Calu3 (cell line): ENCODE measurements at regions not wholly inside any gene's neighbourhood (a gene's known extent, or its start where the extent isn't known, plus 50 kb on each side); places are given as distances from the start of the nearest gene placed in this dataset.

Source experiments
- BruUV-seq: library from RNA; stranded (reverse); fragments of 400-500 nt; replicated peaks from 2 replicates; lab custom pipeline; 2021; lab: Mats Ljungman, UMichigan
- CTCF ChIA-PET: fragments of 300-600 bp; sonication (Branson Sonifier 250); formaldehyde crosslinking; loops from one replicate; lab custom pipeline; 2022; ENCODE audit warnings: antibody characterized with exemption; lab: Charles Lee
- DNase-seq: peaks from one replicate; pipeline ENCODE4 v3.0.0; 2022
- H3K27ac Mint-ChIP-seq: one replicate; pipeline ENCODE4 v1.8.0; 2022; ENCODE audit warnings: mixed read lengths; ENCODE audit not compliant: unreplicated experiment
- H3K27me3 Mint-ChIP-seq: one replicate; pipeline ENCODE4 v1.8.0; 2022; ENCODE audit warnings: mixed read lengths; ENCODE audit not compliant: unreplicated experiment
- H3K36me3 Mint-ChIP-seq: one replicate; pipeline ENCODE4 v1.8.0; 2022; ENCODE audit warnings: mild to moderate bottlenecking, moderate library complexity, mixed read lengths; ENCODE audit not compliant: insufficient read depth, unreplicated experiment
- H3K4me1 Mint-ChIP-seq: one replicate; pipeline ENCODE4 v1.8.0; 2022; ENCODE audit warnings: mild to moderate bottlenecking, low read depth, mixed read lengths; ENCODE audit not compliant: unreplicated experiment
- H3K4me3 Mint-ChIP-seq: one replicate; pipeline ENCODE4 v1.8.0; 2022; ENCODE audit warnings: mild to moderate bottlenecking, low read depth, moderate library complexity, mixed read lengths; ENCODE audit not compliant: unreplicated experiment
- H3K9me3 Mint-ChIP-seq: one replicate; pipeline ENCODE4 v1.8.0; 2022; ENCODE audit warnings: low read depth, mixed read lengths; ENCODE audit not compliant: unreplicated experiment
- CTCF ChIP-seq: fragments of 200-600 bp; IDR thresholded peaks from one replicate; pipeline ENCODE4 v1.8.0; 2022; ENCODE audit warnings: antibody characterized with exemption; ENCODE audit not compliant: unreplicated experiment
- intact Hi-C: fragments of 100-400 bp; cut with micrococcal nuclease; formaldehyde crosslinking; loops from one replicate; pipeline ENCODE4 v1.10.0; 2022; ENCODE audit not compliant: unreplicated experiment

- TF ChIP-seq CTCF, result no peak
- CTCF ChIA-PET, result no interaction called here
- DNase-seq, result no peak
- intact Hi-C loops, result no loop called here
- Mint-ChIP-seq H3K27ac (no peak overlapping the region), H3K4me1 (no peaks in the 10 kb centered on the region), H3K9me3 (no peaks in the 10 kb centered on the region), H3K4me3 (no peak overlapping the region), H3K27me3 (no peaks in the 10 kb centered on the region), H3K36me3 (peaks cover 4% of the 10 kb centered on the region)
- no TSS peak for BruUV-seq
Observed at GRCh38 chr1:2962061-2962460, 59.2 kb upstream of the ACTRT2 start.

GRCh38 chr1:2962541-2962940 lies 58.7 kb upstream of the ACTRT2 start:
- TF ChIP-seq CTCF, result no peak
- no peaks in the 10 kb centered on the region for H3K4me1 Mint-ChIP-seq
- no peaks in the 10 kb centered on the region for H3K9me3 Mint-ChIP-seq
- no peaks in the 10 kb centered on the region for H3K27me3 Mint-ChIP-seq
- intact Hi-C loops, result no loop called here
- H3K4me3 Mint-ChIP-seq, result no peak overlapping the region
- peaks cover 4% of the 10 kb centered on the region for H3K36me3 Mint-ChIP-seq
- CTCF ChIA-PET, result no interaction called here
- H3K27ac Mint-ChIP-seq, result no peak overlapping the region
- BruUV-seq, result no TSS peak
- no peak for DNase-seq

- BruUV-seq, result no TSS peak
- no peak for TF ChIP-seq CTCF
- no peaks in the 10 kb centered on the region for H3K27me3 Mint-ChIP-seq
- DNase-seq, result no peak
- CTCF ChIA-PET, result no interaction called here
- intact Hi-C loops, result no loop called here
- H3K27ac Mint-ChIP-seq, result no peak overlapping the region
- peaks cover 4% of the 10 kb centered on the region for H3K36me3 Mint-ChIP-seq
- no peak overlapping the region for H3K4me3 Mint-ChIP-seq
- no peaks in the 10 kb centered on the region for H3K9me3 Mint-ChIP-seq
- no peaks in the 10 kb centered on the region for H3K4me1 Mint-ChIP-seq
Observed at GRCh38 chr1:2962946-2963345, 58.3 kb upstream of the ACTRT2 start.

- no TSS peak for BruUV-seq
- TF ChIP-seq CTCF, result no peak
- CTCF ChIA-PET, result no interaction called here
- no peak for DNase-seq
- H3K4me3 Mint-ChIP-seq, result no peak overlapping the region
- no peaks in the 10 kb centered on the region for H3K27me3 Mint-ChIP-seq
- H3K4me1 Mint-ChIP-seq, result no peaks in the 10 kb centered on the region
- H3K9me3 Mint-ChIP-seq, result no peaks in the 10 kb centered on the region
- intact Hi-C loops, result no loop called here
- H3K27ac Mint-ChIP-seq, result no peak overlapping the region
- no peaks in the 10 kb centered on the region for H3K36me3 Mint-ChIP-seq
Observed at GRCh38 chr1:2965676-2966075, 55.6 kb upstream of the ACTRT2 start.
